IPS-20b (cell line): ENCODE measurements at regions not wholly inside any gene's neighbourhood (a gene's known extent, or its start where the extent isn't known, plus 50 kb on each side); places are given as distances from the start of the nearest gene placed in this dataset.

Experiments used
- H3K27ac ChIP-seq: one replicate; pipeline ENCODE4 v1.5.1; 2013; ENCODE audit warnings: low read length
- H3K27me3 ChIP-seq: 2 replicates; pipeline ENCODE4 v1.6.1; 2013; ENCODE audit warnings: mild to moderate bottlenecking, low read length, inconsistent platforms; ENCODE audit not compliant: insufficient read depth
- H3K36me3 ChIP-seq: 2 replicates; pipeline ENCODE4 v1.6.1; 2013; ENCODE audit warnings: low read depth, mild to moderate bottlenecking, inconsistent platforms, low read length, moderate library complexity; ENCODE audit not compliant: insufficient read depth
- H3K4me1 ChIP-seq: 2 replicates; pipeline ENCODE4 v1.6.1; 2013; ENCODE audit warnings: mild to moderate bottlenecking, control low read depth, inconsistent platforms, low read length, moderate library complexity; ENCODE audit not compliant: insufficient read depth
- H3K4me3 ChIP-seq: 2 replicates; pipeline ENCODE4 v1.5.1; 2013; ENCODE audit warnings: mild to moderate bottlenecking, low read length, inconsistent platforms
- H3K9ac ChIP-seq: 2 replicates; pipeline ENCODE4 v1.6.1; 2013; ENCODE audit warnings: low read depth, mild to moderate bottlenecking, inconsistent platforms, low read length, moderate library complexity
- H3K9me3 ChIP-seq: 2 replicates; pipeline ENCODE4 v1.6.1; 2013; ENCODE audit warnings: mild to moderate bottlenecking, low read depth, low read length, inconsistent platforms; ENCODE audit not compliant: insufficient read depth

- Histone ChIP-seq H3K27me3 (no peaks in the 10 kb centered on the region), H3K9me3 (no peaks in the 10 kb centered on the region), H3K4me1 (no peaks in the 10 kb centered on the region), H3K9ac (no peak overlapping the region), H3K27ac (no peak overlapping the region), H3K4me3 (no peak overlapping the region), H3K36me3 (no peaks in the 10 kb centered on the region)
Measured at GRCh38 chr14:101340556-101340955, 220.7 kb upstream of the DIO3 start.

GRCh38 chr14:101347893-101348777 lies 213.2 kb upstream of the DIO3 start:
- Histone ChIP-seq H3K4me3 (no peak overlapping the region), H3K27ac (no peak overlapping the region), H3K27me3 (no peaks in the 10 kb centered on the region), H3K4me1 (no peaks in the 10 kb centered on the region), H3K9me3 (no peaks in the 10 kb centered on the region), H3K36me3 (no peaks in the 10 kb centered on the region), H3K9ac (no peak overlapping the region)

- Histone ChIP-seq H3K27me3 (no peaks in the 10 kb centered on the region), H3K9ac (no peak overlapping the region), H3K4me1 (no peaks in the 10 kb centered on the region), H3K9me3 (peaks cover under 1% of the 10 kb centered on the region; the same call in 1 of the 2 replicates), H3K27ac (no peak overlapping the region), H3K36me3 (no peaks in the 10 kb centered on the region), H3K4me3 (no peak overlapping the region)
Measured at GRCh38 chr14:101349108-101349507, 212.2 kb upstream of the DIO3 start.

- Histone ChIP-seq H3K9me3 (peaks cover 3% of the 10 kb centered on the region; the same call in 1 of the 2 replicates), H3K27ac (no peak overlapping the region), H3K36me3 (no peaks in the 10 kb centered on the region), H3K27me3 (no peaks in the 10 kb centered on the region), H3K4me3 (no peak overlapping the region), H3K9ac (no peak overlapping the region), H3K4me1 (no peaks in the 10 kb centered on the region)
Measured at GRCh38 chr14:101350021-101350420, 211.3 kb upstream of the DIO3 start.

- H3K9ac ChIP-seq = no peak overlapping the region
- no peaks in the 10 kb centered on the region for H3K4me1 ChIP-seq
- H3K27ac ChIP-seq = no peak overlapping the region
- H3K4me3 ChIP-seq = no peak overlapping the region
- no peaks in the 10 kb centered on the region for H3K27me3 ChIP-seq
- peaks cover 3% of the 10 kb centered on the region; the same call in 1 of the 2 replicates for H3K9me3 ChIP-seq
- no peaks in the 10 kb centered on the region for H3K36me3 ChIP-seq
Measured at GRCh38 chr14:101350691-101351090, 210.6 kb upstream of the DIO3 start.

GRCh38 chr14:101351146-101351545 lies 210.1 kb upstream of the DIO3 start:
- Histone ChIP-seq H3K36me3 (no peaks in the 10 kb centered on the region), H3K27me3 (no peaks in the 10 kb centered on the region), H3K4me1 (no peaks in the 10 kb centered on the region), H3K4me3 (no peak overlapping the region), H3K9me3 (peaks cover 3% of the 10 kb centered on the region), H3K9ac (no peak overlapping the region), H3K27ac (no peak overlapping the region)

GRCh38 chr14:101351769-101352168 lies 209.5 kb upstream of the DIO3 start:
- no peak overlapping the region for H3K9ac ChIP-seq
- no peaks in the 10 kb centered on the region for H3K27me3 ChIP-seq
- H3K4me3 ChIP-seq = no peak overlapping the region
- peaks cover 3% of the 10 kb centered on the region for H3K9me3 ChIP-seq
- H3K36me3 ChIP-seq = no peaks in the 10 kb centered on the region
- no peaks in the 10 kb centered on the region for H3K4me1 ChIP-seq
- H3K27ac ChIP-seq = no peak overlapping the region

GRCh38 chr14:101352567-101352966 lies 208.7 kb upstream of the DIO3 start:
- H3K9me3 ChIP-seq = peaks cover 3% of the 10 kb centered on the region

GRCh38 chr14:101353422-101353821 lies 207.9 kb upstream of the DIO3 start:
- no peaks in the 10 kb centered on the region for H3K36me3 ChIP-seq
- no peak overlapping the region for H3K9ac ChIP-seq
- no peaks in the 10 kb centered on the region for H3K4me1 ChIP-seq
- no peak overlapping the region for H3K4me3 ChIP-seq
- H3K27me3 ChIP-seq = no peaks in the 10 kb centered on the region
- H3K9me3 ChIP-seq = peaks cover 3% of the 10 kb centered on the region
- H3K27ac ChIP-seq = no peak overlapping the region

More at GRCh38 chr14:101352567-101352966, 208.7 kb upstream of the DIO3 start:
- no peak overlapping the region for H3K9ac ChIP-seq
- no peak overlapping the region for H3K4me3 ChIP-seq
- no peaks in the 10 kb centered on the region for H3K36me3 ChIP-seq
- H3K4me1 ChIP-seq = no peaks in the 10 kb centered on the region
- H3K27me3 ChIP-seq = no peaks in the 10 kb centered on the region
- H3K27ac ChIP-seq = no peak overlapping the region

GRCh38 chr14:101354726-101355125 lies 206.6 kb upstream of the DIO3 start:
- Histone ChIP-seq H3K27me3 (no peaks in the 10 kb centered on the region), H3K9me3 (peaks cover 3% of the 10 kb centered on the region)

GRCh38 chr14:101355284-101355683 lies 206.0 kb upstream of the DIO3 start:
- no peaks in the 10 kb centered on the region for H3K27me3 ChIP-seq
- no peaks in the 10 kb centered on the region for H3K36me3 ChIP-seq
- no peak overlapping the region for H3K4me3 ChIP-seq
- H3K9me3 ChIP-seq = peaks cover 3% of the 10 kb centered on the region
- no peaks in the 10 kb centered on the region for H3K4me1 ChIP-seq
- no peak overlapping the region for H3K9ac ChIP-seq
- no peak overlapping the region for H3K27ac ChIP-seq

More at GRCh38 chr14:101354726-101355125, 206.6 kb upstream of the DIO3 start:
- no peaks in the 10 kb centered on the region for H3K4me1 ChIP-seq
- H3K4me3 ChIP-seq = no peak overlapping the region
- H3K9ac ChIP-seq = no peak overlapping the region
- no peaks in the 10 kb centered on the region for H3K36me3 ChIP-seq
- no peak overlapping the region for H3K27ac ChIP-seq

GRCh38 chr14:101357038-101357437 lies 204.3 kb upstream of the DIO3 start:
- no peak overlapping the region for H3K4me3 ChIP-seq
- no peak overlapping the region for H3K9ac ChIP-seq

More at GRCh38 chr14:101357038-101357437, 204.3 kb upstream of the DIO3 start:
- Histone ChIP-seq H3K36me3 (no peaks in the 10 kb centered on the region), H3K27ac (no peak overlapping the region), H3K27me3 (no peaks in the 10 kb centered on the region), H3K9me3 (peaks cover 3% of the 10 kb centered on the region), H3K4me1 (no peaks in the 10 kb centered on the region)
